ENCODE measurements at regions not wholly inside any gene's neighbourhood (a gene's known extent, or its start where the extent isn't known, plus 50 kb on each side); places are given as distances from the start of the nearest gene placed in this dataset.

- TF ChIP-seq, protein P1, sequence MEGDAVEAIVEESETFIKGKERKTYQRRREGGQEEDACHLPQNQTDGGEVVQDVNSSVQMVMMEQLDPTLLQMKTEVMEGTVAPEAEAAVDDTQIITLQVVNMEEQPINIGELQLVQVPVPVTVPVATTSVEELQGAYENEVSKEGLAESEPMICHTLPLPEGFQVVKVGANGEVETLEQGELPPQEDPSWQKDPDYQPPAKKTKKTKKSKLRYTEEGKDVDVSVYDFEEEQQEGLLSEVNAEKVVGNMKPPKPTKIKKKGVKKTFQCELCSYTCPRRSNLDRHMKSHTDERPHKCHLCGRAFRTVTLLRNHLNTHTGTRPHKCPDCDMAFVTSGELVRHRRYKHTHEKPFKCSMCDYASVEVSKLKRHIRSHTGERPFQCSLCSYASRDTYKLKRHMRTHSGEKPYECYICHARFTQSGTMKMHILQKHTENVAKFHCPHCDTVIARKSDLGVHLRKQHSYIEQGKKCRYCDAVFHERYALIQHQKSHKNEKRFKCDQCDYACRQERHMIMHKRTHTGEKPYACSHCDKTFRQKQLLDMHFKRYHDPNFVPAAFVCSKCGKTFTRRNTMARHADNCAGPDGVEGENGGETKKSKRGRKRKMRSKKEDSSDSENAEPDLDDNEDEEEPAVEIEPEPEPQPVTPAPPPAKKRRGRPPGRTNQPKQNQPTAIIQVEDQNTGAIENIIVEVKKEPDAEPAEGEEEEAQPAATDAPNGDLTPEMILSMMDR (IDR thresholded peaks at IDR 0.05), result no peak
- no peak for TF ChIP-seq POLR2A (IDR thresholded peaks at IDR 0.05)
These were observed 221.8 kb upstream of the OSR1 start for GRCh38 chr2:19580264-19580663.
